Right ventricle myocardium inferior (tissue), 1 donor: ENCODE measurements at regions not wholly inside any gene's neighbourhood (a gene's known extent, or its start where the extent isn't known, plus 50 kb on each side); places are given as distances from the start of the nearest gene placed in this dataset.

Source experiments
- ATAC-seq: fragments of 200-7000 bp; cut with Tn5 transposase; one replicate; pipeline ENCODE4 v1.9.1; 2020; ENCODE audit warnings: mild to moderate bottlenecking, moderate library complexity
- DNase-seq: peaks from one replicate; pipeline ENCODE4 v3.0.0; 2021; ENCODE audit errors: missing footprints
- intact Hi-C: fragments of 100-400 bp; cut with DNase I; formaldehyde crosslinking; loops from one replicate; pipeline ENCODE4 v1.11.0; 2022
- donor health status: DM: no; HTN: yes; CAD: no; lungs with severe emphysema.

- DNase-seq (no peak), ATAC-seq (peak; percentile 57)
- intact Hi-C loops, result no loop called here
These were observed 513.6 kb downstream of the METTL15 start for GRCh38 chr11:28621753-28622152.

GRCh38 chr11:28619846-28620540 is 511.8 kb downstream of the METTL15 start:
- intact Hi-C loops, result no loop called here
- ATAC-seq, result no peak
- no peak for DNase-seq

- no peak for ATAC-seq
- DNase-seq, result no peak
- intact Hi-C loops, result no loop called here
These were observed 510.2 kb downstream of the METTL15 start for GRCh38 chr11:28618416-28618815.

GRCh38 chr11:28616160-28616965 is 508.2 kb downstream of the METTL15 start:
- intact Hi-C loops, result no loop called here
- DNase-seq (no peak), ATAC-seq (no peak)

GRCh38 chr11:28615542-28615941 is 507.4 kb downstream of the METTL15 start:
- intact Hi-C loops, result no loop called here
- ATAC-seq (no peak), DNase-seq (no peak)

- ATAC-seq (no peak), DNase-seq (peak; percentile 49)
These were observed 498.7 kb downstream of the METTL15 start for GRCh38 chr11:28606930-28607329.

GRCh38 chr11:28599656-28600055 is 491.5 kb downstream of the METTL15 start:
- DNase-seq (no peak), ATAC-seq (no peak)
- intact Hi-C loops, result no loop called here

More at GRCh38 chr11:28606930-28607329, 498.7 kb downstream of the METTL15 start:
- intact Hi-C loops, result no loop called here

GRCh38 chr11:28598531-28598930 is 490.3 kb downstream of the METTL15 start:
- DNase-seq (no peak), ATAC-seq (no peak)
- intact Hi-C loops, result no loop called here

GRCh38 chr11:28596816-28597215 is 488.6 kb downstream of the METTL15 start:
- ATAC-seq (no peak), DNase-seq (no peak)
- intact Hi-C loops, result no loop called here

GRCh38 chr11:28592141-28592540 is 484.0 kb downstream of the METTL15 start:
- ATAC-seq (no peak), DNase-seq (no peak)
- intact Hi-C loops, result no loop called here

GRCh38 chr11:28584992-28585391 is 476.8 kb downstream of the METTL15 start:
- ATAC-seq, result no peak

GRCh38 chr11:28582506-28582905 is 474.3 kb downstream of the METTL15 start:
- intact Hi-C loops, result no loop called here
- ATAC-seq, result no peak

More at GRCh38 chr11:28584992-28585391, 476.8 kb downstream of the METTL15 start:
- no peak for DNase-seq
- intact Hi-C loops, result no loop called here

GRCh38 chr11:28581286-28582242 is 473.4 kb downstream of the METTL15 start:
- no peak for DNase-seq
- no peak for ATAC-seq
- intact Hi-C loops, result no loop called here

More at GRCh38 chr11:28582506-28582905, 474.3 kb downstream of the METTL15 start:
- DNase-seq, result no peak

GRCh38 chr11:28571371-28571770 is 463.2 kb downstream of the METTL15 start:
- no peak for ATAC-seq
- no peak for DNase-seq
- intact Hi-C loops, result no loop called here

- DNase-seq (peak; percentile 22), ATAC-seq (no peak)
- intact Hi-C loops, result no loop called here
These were observed 460.9 kb downstream of the METTL15 start for GRCh38 chr11:28569106-28569505.

- peak; percentile 99 for ATAC-seq
- intact Hi-C loops, result no loop called here
- DNase-seq, result peak; percentile 79
These were observed 458.3 kb downstream of the METTL15 start for GRCh38 chr11:28566339-28567089.

- DNase-seq, result no peak
- intact Hi-C loops, result no loop called here
- ATAC-seq, result no peak
These were observed 451.3 kb downstream of the METTL15 start for GRCh38 chr11:28559492-28559891.

GRCh38 chr11:28547321-28547741 is 439.1 kb downstream of the METTL15 start:
- DNase-seq (no peak), ATAC-seq (peak; percentile 34)
- intact Hi-C loops, result no loop called here
